ENCODE measurements at regions not wholly inside any gene's neighbourhood (a gene's known extent, or its start where the extent isn't known, plus 50 kb on each side); places are given as distances from the start of the nearest gene placed in this dataset.

DNA sequence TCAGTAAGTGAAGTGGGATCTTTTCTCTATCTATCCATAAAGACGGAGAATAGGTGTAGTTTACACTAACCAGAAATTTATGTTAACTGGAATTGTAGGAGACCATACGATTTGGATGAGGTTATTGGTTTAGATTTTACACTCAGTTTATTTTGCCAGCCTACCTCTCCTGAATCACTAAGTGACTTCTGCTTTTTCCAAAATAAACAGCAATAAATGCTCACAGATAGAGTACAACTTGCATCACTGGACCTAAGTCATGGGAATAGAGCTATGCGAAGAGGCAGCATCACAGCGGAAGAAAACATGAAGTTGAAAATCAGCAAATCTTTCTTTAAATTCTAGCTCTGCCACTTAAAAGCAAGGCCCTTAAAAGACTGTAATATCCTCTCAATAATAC is 781.0 kb downstream of the LIG4 start:
- TF ChIP-seq, protein P1, sequence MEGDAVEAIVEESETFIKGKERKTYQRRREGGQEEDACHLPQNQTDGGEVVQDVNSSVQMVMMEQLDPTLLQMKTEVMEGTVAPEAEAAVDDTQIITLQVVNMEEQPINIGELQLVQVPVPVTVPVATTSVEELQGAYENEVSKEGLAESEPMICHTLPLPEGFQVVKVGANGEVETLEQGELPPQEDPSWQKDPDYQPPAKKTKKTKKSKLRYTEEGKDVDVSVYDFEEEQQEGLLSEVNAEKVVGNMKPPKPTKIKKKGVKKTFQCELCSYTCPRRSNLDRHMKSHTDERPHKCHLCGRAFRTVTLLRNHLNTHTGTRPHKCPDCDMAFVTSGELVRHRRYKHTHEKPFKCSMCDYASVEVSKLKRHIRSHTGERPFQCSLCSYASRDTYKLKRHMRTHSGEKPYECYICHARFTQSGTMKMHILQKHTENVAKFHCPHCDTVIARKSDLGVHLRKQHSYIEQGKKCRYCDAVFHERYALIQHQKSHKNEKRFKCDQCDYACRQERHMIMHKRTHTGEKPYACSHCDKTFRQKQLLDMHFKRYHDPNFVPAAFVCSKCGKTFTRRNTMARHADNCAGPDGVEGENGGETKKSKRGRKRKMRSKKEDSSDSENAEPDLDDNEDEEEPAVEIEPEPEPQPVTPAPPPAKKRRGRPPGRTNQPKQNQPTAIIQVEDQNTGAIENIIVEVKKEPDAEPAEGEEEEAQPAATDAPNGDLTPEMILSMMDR (IDR thresholded peaks at IDR 0.05; ENCODE audit: low read depth, low read length) = no peak
- no peak for TF ChIP-seq POLR2A (IDR thresholded peaks at IDR 0.05; ENCODE audit: extremely low read depth, insufficient read length)
- no peak for TF ChIP-seq MYC (IDR thresholded peaks at IDR 0.05; ENCODE audit: low read depth, low read length)
- TF ChIP-seq, protein P2, sequence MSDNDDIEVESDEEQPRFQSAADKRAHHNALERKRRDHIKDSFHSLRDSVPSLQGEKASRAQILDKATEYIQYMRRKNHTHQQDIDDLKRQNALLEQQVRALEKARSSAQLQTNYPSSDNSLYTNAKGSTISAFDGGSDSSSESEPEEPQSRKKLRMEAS (IDR thresholded peaks at IDR 0.05; ENCODE audit: low read depth, low read length) = no peak

All from NB4 (cell line).